Effector memory CD8-positive, alpha-beta T cell (primary cell): ENCODE measurements at regions not wholly inside any gene's neighbourhood (a gene's known extent, or its start where the extent isn't known, plus 50 kb on each side); places are given as distances from the start of the nearest gene placed in this dataset.

Experiments
- ATAC-seq: fragments of 150-1000 bp; cut with Tn5 transposase; replicated peaks from 2 replicates; pipeline ENCODE4 v1.10.0; 2021; ENCODE audit warnings: mild to moderate bottlenecking, moderate library complexity
- DNase-seq, 3 experiments: peaks; one replicate each; pipeline ENCODE4 v3.0.0; 2021
- H3K27ac Mint-ChIP-seq, 2 donors: one replicate each; pipeline ENCODE4 v1.8.0; 2022; ENCODE audit warnings: mild to moderate bottlenecking in 2 of 2, mixed read lengths in 2 of 2, moderate library complexity in 2 of 2
- H3K27me3 Mint-ChIP-seq, 2 donors: one replicate each; pipeline ENCODE4 v1.8.0; 2022; ENCODE audit warnings: mixed read lengths in 2 of 2
- H3K36me3 Mint-ChIP-seq: one replicate; pipeline ENCODE4 v1.8.0; 2022; ENCODE audit warnings: mild to moderate bottlenecking, moderate library complexity, mixed read lengths; ENCODE audit not compliant: insufficient read depth
- H3K4me1 Mint-ChIP-seq, 2 donors: one replicate each; pipeline ENCODE4 v1.8.0; 2022; ENCODE audit warnings: low read depth in 2 of 2, mixed read lengths in 2 of 2
- H3K4me3 Mint-ChIP-seq, 2 donors: one replicate each; pipeline ENCODE4 v1.8.0; 2022; ENCODE audit warnings: mild to moderate bottlenecking in 2 of 2, mixed read lengths in 2 of 2, moderate library complexity in 2 of 2
- H3K9me3 Mint-ChIP-seq, 2 donors: one replicate each; pipeline ENCODE4 v1.8.0; 2022; ENCODE audit warnings: mixed read lengths in 2 of 2

DNA sequence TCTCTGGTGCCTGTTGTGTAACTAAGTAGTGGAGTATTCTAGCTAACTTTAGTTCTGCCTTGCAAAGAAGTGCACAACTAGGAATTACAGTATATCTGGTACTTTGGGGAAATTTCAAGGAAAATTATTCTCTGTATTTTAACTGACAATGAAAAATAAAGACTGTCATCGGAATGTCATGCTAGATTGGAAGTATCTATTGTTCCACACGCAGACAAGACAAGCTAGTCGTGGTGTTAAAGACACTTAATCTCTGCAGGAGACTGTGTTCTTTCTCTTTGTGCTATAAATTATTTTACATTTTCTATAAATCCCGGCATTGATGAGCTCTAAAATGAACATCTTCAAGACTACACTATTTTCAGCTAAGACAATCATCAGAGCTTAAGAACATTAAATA lies 1068.8 kb upstream of the ADGRL4 start:
- Mint-ChIP-seq H3K27ac (no peak overlapping the region), H3K9me3 (peaks cover 0 to 2% of the 10 kb centered on the region in 2 donors)

DNA sequence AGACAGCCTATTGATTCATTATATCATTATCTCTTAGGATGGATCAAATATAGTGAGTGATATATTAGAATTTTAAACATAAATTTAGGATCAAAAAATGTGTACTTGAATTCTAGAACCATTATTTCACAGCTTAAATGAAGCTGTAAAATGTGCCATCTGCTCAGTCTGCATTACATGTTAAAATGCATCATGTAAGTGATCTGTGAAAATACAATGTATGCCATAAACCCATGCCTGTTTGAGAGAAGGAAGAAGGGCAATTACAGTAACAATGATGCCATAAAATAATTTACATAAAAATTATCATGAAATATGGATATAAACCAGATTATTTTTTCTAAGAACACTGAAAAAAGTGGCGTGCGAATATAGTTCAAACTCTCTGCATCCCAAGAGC lies 1066.0 kb upstream of the ADGRL4 start:
- no peaks in the 10 kb centered on the region for H3K4me1 Mint-ChIP-seq
- DNase-seq (no peak), ATAC-seq (no peak)
- no peaks in the 10 kb centered on the region for H3K36me3 Mint-ChIP-seq
- H3K27ac Mint-ChIP-seq = no peak overlapping the region
- no peaks in the 10 kb centered on the region for H3K27me3 Mint-ChIP-seq
- H3K9me3 Mint-ChIP-seq = peaks cover 0 to 2% of the 10 kb centered on the region in 2 donors
- no peak overlapping the region for H3K4me3 Mint-ChIP-seq

More for the DNA sequence above, 1068.8 kb upstream of the ADGRL4 start:
- Mint-ChIP-seq H3K36me3 (no peaks in the 10 kb centered on the region), H3K4me3 (no peak overlapping the region), H3K27me3 (no peaks in the 10 kb centered on the region), H3K4me1 (no peaks in the 10 kb centered on the region)
- DNase-seq = no peak
- ATAC-seq = no peak

DNA sequence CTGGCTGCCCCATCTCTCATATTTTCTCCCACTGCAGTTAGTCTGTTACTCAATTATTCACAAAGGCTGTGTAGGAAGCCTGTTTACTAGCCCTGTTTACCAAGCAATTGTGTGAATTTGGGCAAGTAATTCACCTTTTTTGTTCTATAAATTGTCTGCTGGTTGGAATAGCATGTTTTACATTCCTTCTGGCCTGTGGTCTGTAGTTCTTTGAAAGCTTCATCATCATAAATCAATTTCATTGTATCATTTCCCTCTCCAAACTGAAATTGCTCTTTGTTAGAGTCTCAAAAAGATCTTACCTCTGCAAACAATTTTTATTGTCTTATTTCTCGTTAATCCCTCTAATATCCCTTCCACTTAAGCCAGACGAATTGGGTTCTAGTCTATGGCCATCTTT lies 1059.5 kb upstream of the ADGRL4 start:
- no peaks in the 10 kb centered on the region for H3K27me3 Mint-ChIP-seq
- no peaks in the 10 kb centered on the region for H3K4me1 Mint-ChIP-seq
- DNase-seq (no peak), ATAC-seq (no peak)
- no peaks in the 10 kb centered on the region for H3K36me3 Mint-ChIP-seq
- H3K27ac Mint-ChIP-seq = no peak overlapping the region
- H3K9me3 Mint-ChIP-seq = peaks cover 4 to 7% of the 10 kb centered on the region in 2 donors
- H3K4me3 Mint-ChIP-seq = no peak overlapping the region

DNA sequence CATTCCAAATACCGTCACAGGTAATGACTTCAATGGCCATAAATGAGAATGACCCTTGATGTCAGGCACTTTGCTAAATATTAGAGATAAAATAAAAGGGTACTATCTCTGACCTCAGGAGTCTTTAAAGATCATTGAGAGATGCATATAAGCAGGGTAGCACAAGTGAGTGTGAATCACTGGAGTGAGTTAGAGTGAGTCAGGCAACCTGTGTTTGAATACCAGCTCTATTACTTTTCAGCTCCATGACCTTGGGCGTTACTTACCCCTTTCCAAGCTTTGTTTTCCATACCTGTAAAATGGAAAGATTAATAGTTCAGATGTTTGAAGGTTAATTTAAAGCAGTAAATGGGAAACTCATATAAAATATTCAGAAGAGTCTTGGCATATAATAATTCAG lies 1058.0 kb upstream of the ADGRL4 start:
- ATAC-seq = no peak
- peaks cover 4 to 7% of the 10 kb centered on the region in 2 donors for H3K9me3 Mint-ChIP-seq

DNA sequence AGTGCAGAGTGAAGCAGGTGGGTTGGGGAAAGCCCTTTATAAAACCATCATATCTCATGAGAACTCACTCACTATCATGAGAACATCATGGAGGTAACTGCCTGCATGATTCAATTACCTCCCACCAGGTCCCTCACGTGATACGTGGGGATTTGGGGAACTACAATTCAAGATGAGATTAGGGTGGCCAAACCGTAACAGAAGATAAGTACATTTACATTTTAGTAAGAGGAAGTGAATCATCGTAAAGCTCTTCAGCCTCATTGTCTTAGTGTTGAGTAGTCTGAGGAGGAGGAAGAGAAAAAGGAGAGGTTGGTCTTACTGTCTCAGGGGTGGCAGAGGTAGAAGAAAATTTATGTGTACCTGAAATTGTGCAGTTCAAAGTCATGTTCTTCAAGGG lies 1053.4 kb upstream of the ADGRL4 start:
- H3K36me3 Mint-ChIP-seq = no peaks in the 10 kb centered on the region
- ATAC-seq = no peak
- no peaks in the 10 kb centered on the region for H3K27me3 Mint-ChIP-seq
- no peaks in the 10 kb centered on the region for H3K4me1 Mint-ChIP-seq
- peaks cover 0 to 4% of the 10 kb centered on the region in 2 donors for H3K9me3 Mint-ChIP-seq
- DNase-seq = no peak
- no peak overlapping the region for H3K27ac Mint-ChIP-seq
- no peak overlapping the region for H3K4me3 Mint-ChIP-seq

More for the DNA sequence above, 1058.0 kb upstream of the ADGRL4 start:
- DNase-seq = no peak
- Mint-ChIP-seq H3K27ac (no peak overlapping the region), H3K4me3 (no peak overlapping the region), H3K4me1 (no peaks in the 10 kb centered on the region), H3K36me3 (no peaks in the 10 kb centered on the region), H3K27me3 (no peaks in the 10 kb centered on the region)

- Mint-ChIP-seq H3K4me3 (no peak overlapping the region), H3K36me3 (no peaks in the 10 kb centered on the region), H3K27me3 (no peaks in the 10 kb centered on the region), H3K27ac (no peak overlapping the region), H3K9me3 (peaks cover 0 to 3% of the 10 kb centered on the region in 2 donors), H3K4me1 (no peaks in the 10 kb centered on the region)
- ATAC-seq = no peak
- no peak for DNase-seq
These were observed 1049.6 kb upstream of the ADGRL4 start for GRCh38 chr1:80056179-80056578.

DNA sequence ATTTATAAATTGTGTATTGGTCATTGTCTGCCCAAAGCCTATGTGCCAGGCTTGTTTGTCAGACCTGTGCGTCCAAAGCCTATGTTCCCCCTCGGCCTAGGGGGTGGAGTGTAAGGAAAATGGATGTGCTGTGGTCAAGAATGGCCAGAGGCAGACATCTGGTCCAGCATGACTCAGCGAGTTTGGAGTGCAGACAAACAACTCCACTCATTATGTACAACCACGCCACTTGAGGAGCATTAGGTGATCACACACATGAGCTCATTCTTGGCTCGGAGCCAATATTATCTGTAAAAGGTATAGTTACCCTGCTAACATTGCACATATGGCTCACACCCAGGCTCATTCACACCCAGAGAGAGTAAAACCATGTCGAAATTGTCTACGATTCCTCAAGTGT lies 1047.6 kb upstream of the ADGRL4 start:
- DNase-seq (no peak), ATAC-seq (no peak)
- H3K4me1 Mint-ChIP-seq = no peaks in the 10 kb centered on the region
- peaks cover 0 to 3% of the 10 kb centered on the region in 2 donors for H3K9me3 Mint-ChIP-seq
- H3K4me3 Mint-ChIP-seq = no peak overlapping the region
- H3K27ac Mint-ChIP-seq = no peak overlapping the region
- no peaks in the 10 kb centered on the region for H3K36me3 Mint-ChIP-seq
- no peaks in the 10 kb centered on the region for H3K27me3 Mint-ChIP-seq

GRCh38 chr1:80053613-80054012 lies 1047.1 kb upstream of the ADGRL4 start:
- Mint-ChIP-seq H3K36me3 (no peaks in the 10 kb centered on the region), H3K27ac (no peak overlapping the region), H3K4me3 (no peak overlapping the region), H3K27me3 (no peaks in the 10 kb centered on the region), H3K9me3 (peaks cover 0 to 3% of the 10 kb centered on the region in 2 donors), H3K4me1 (no peaks in the 10 kb centered on the region)
- no peak for DNase-seq
- no peak for ATAC-seq

DNA sequence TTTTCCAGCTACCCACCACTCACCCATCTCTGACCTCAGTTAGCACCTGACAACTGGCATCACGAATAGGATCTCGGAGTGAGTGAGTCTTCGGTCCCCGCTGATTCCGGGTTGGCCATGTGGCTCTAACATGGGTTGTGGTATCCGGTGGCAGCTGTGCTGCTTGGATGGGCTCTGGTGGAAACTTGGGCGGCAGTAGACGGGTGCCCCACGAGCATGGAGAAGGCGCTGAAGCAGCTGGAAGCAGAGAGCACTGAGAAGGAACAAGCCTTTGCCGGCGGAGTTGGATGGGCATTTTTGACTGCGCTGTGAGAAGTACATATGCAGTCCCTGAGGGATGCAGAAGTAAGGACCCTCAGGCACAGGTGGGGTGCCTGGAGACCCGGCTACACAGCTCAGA lies 1044.0 kb upstream of the ADGRL4 start:
- Mint-ChIP-seq H3K4me1 (no peaks in the 10 kb centered on the region), H3K27ac (no peak overlapping the region), H3K27me3 (no peaks in the 10 kb centered on the region), H3K9me3 (peaks cover 10 to 14% of the 10 kb centered on the region in 2 donors), H3K4me3 (no peak overlapping the region), H3K36me3 (no peaks in the 10 kb centered on the region)
- no peak for DNase-seq
- no peak for ATAC-seq

DNA sequence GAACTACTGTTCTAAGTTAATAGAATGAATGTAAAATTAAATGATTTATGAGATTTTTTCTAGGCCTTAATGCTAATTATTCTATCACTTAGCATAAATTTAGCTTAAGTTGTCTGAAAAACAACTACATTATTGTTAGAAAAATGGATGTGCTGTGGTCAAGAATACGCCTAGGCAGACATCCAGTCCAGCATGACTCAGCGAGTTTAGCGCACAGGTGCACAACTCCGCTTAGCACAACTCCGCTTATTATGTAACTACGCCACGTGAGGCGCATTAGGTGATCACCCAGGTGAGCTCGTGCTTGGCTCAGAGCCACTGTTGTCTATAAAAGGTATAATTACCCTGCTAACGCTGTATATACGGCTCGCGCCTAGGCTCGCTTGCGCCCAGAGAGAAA lies 1043.6 kb upstream of the ADGRL4 start:
- ATAC-seq = no peak
- Mint-ChIP-seq H3K36me3 (no peaks in the 10 kb centered on the region), H3K27me3 (no peaks in the 10 kb centered on the region), H3K4me1 (no peaks in the 10 kb centered on the region), H3K9me3 (peaks cover 11 to 14% of the 10 kb centered on the region in 2 donors), H3K27ac (no peak overlapping the region), H3K4me3 (no peak overlapping the region)
- DNase-seq = no peak

DNA sequence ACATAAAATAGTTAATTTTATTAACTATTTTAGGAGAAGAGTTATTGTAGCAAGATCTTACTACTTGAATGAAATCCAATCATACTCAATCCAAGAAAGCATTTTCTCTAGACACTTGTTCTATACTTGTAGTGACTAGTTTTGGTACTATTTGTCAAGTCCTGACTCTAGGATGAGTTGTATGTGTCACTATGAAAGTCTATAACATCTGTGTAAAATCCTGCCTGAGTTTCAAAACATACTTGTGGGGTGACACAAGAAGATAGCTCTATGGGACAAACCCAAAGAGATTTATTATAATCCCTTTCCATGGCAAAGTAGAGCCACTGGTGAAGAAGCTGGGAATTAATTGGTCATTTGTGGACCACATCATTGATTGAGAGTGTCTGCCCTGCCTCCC lies 1042.2 kb upstream of the ADGRL4 start:
- no peaks in the 10 kb centered on the region for H3K27me3 Mint-ChIP-seq
- no peak overlapping the region for H3K4me3 Mint-ChIP-seq
- ATAC-seq (no peak), DNase-seq (no peak)
- H3K9me3 Mint-ChIP-seq = peaks cover 12 to 14% of the 10 kb centered on the region in 2 donors
- no peaks in the 10 kb centered on the region for H3K4me1 Mint-ChIP-seq
- H3K27ac Mint-ChIP-seq = no peak overlapping the region
- no peaks in the 10 kb centered on the region for H3K36me3 Mint-ChIP-seq

GRCh38 chr1:80047791-80048190 lies 1041.3 kb upstream of the ADGRL4 start:
- Mint-ChIP-seq H3K9me3 (peaks cover 13 to 15% of the 10 kb centered on the region in 2 donors), H3K4me3 (no peak overlapping the region), H3K4me1 (no peaks in the 10 kb centered on the region), H3K36me3 (no peaks in the 10 kb centered on the region), H3K27ac (no peak overlapping the region), H3K27me3 (no peaks in the 10 kb centered on the region)
- DNase-seq = no peak
- no peak for ATAC-seq

- Mint-ChIP-seq H3K4me3 (no peak overlapping the region), H3K36me3 (no peaks in the 10 kb centered on the region), H3K9me3 (peaks cover 17 to 32% of the 10 kb centered on the region in 2 donors), H3K27ac (no peak overlapping the region), H3K27me3 (no peaks in the 10 kb centered on the region), H3K4me1 (no peaks in the 10 kb centered on the region)
- DNase-seq (no peak), ATAC-seq (no peak)
These were observed 1038.1 kb upstream of the ADGRL4 start for GRCh38 chr1:80044662-80045061.

DNA sequence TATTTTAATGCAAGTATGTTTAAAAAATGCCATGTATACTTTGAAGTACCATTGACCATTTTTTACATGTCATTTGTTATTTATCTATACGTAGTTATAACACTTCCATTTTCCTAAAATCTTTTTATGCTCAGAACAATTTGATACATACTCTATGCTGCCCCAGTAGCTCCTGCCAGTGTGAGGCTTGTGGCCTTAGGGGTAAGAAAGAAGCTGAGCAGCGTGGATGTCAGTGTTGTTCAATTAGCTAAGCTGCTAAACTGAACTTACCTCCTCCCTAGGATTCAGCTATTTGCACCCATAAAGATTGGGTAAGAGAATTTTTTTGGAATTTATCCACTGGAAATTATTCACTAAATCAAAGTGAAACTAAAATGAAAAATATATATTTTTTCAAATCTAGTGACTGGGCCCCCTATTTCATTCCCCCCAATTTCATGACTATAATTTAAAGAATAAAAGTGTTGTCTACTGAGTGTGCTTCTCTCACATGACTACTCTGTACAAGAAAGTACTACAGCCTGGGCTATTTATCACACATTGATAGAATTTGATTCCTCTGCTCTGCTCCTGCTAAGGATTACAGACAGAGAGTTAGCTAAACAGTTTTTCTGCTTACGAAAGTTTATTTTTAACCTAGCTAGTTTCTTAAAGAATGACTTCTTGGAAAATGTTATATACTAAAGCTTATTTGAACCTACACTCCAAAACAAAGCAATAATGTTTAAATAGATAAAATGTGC lies 1030.3 kb upstream of the ADGRL4 start:
- no peak for ATAC-seq
- Mint-ChIP-seq H3K4me3 (no peak overlapping the region), H3K36me3 (no peaks in the 10 kb centered on the region), H3K27ac (no peak overlapping the region), H3K4me1 (no peaks in the 10 kb centered on the region), H3K27me3 (no peaks in the 10 kb centered on the region), H3K9me3 (peaks cover 7 to 10% of the 10 kb centered on the region in 2 donors)
- no peak for DNase-seq
